Esophagus muscularis mucosa (tissue), 3 donors: ENCODE measurements at regions not wholly inside any gene's neighbourhood (a gene's known extent, or its start where the extent isn't known, plus 50 kb on each side); places are given as distances from the start of the nearest gene placed in this dataset.

ENCODE experiments used
- CTCF ChIP-seq, 3 experiments: fragments of 200-600 bp in 2 of 3; fragments of 450-650 bp in 1 of 3; sonication (generic) in 2 of 3; IDR thresholded peaks; one replicate each; pipeline ENCODE4 v1.5.1; 2017 to 2019; ENCODE audit warnings: antibody characterized with exemption in 3 of 3, mild to moderate bottlenecking in 2 of 3, moderate library complexity in 1 of 3
- POLR2A ChIP-seq: fragments of 450-650 bp; IDR thresholded peaks from one replicate; pipeline ENCODE4 v1.6.1; 2017; ENCODE audit warnings: antibody characterized with exemption, moderate library complexity, mild to moderate bottlenecking, low read depth

- TF ChIP-seq CTCF (IDR thresholded peaks at IDR 0.05) (no peak), POLR2A (no peak)
Observed at GRCh38 chr11:45368697-45369096, 82.6 kb upstream of the SYT13 start.
